ENCODE measurements at regions not wholly inside any gene's neighbourhood (a gene's known extent, or its start where the extent isn't known, plus 50 kb on each side); places are given as distances from the start of the nearest gene placed in this dataset.

GRCh38 chr7:21135437-21135836 is 292.4 kb upstream of the SP4 start:
- Histone ChIP-seq H4K20me1 (ENCODE audit: insufficient read depth, low read length) (no peaks in the 10 kb centered on the region), H3K79me1 (ENCODE audit: low read depth in 1 of 2, low read length in 2 of 2) (no peaks in the 10 kb centered on the region), H3K9me1 (ENCODE audit: insufficient read depth, low read length) (no peaks in the 10 kb centered on the region), H3K56ac (ENCODE audit: extremely low read depth, insufficient read depth, low read length) (no peak overlapping the region), H4K8ac (ENCODE audit: low read depth in 2 of 2, low read length in 2 of 2) (no peak overlapping the region), H3K27me3 (ENCODE audit: control insufficient read depth, insufficient read depth, low read length) (no peaks in the 10 kb centered on the region), H2AK5ac (ENCODE audit: low read depth, low read length) (no peak overlapping the region), H3K14ac (replicated peaks; ENCODE audit: low read depth, low read length) (no peak overlapping the region), H3K4me2 (ENCODE audit: low read depth, low read length) (no peak overlapping the region), H3K4me3 (ENCODE audit: insufficient read depth, low read depth, low read length) (no peak overlapping the region), H4K91ac (ENCODE audit: insufficient read depth, low read depth, low read length) (no peak overlapping the region), H3K18ac (ENCODE audit: low read depth, low read length) (no peak overlapping the region), H2AFZ (replicated peaks; ENCODE audit: low read length, poor library complexity) (no peak overlapping the region), H3K23ac (ENCODE audit: low read depth, low read length) (no peak overlapping the region), H3K27ac (ENCODE audit: insufficient read depth, low read length) (no peak overlapping the region), H3K9ac (ENCODE audit: low read depth, low read length) (no peak overlapping the region), H2BK5ac (ENCODE audit: low read depth, low read length, poor library complexity, severe bottlenecking) (no peak overlapping the region), H2BK15ac (ENCODE audit: low read depth, low read length) (no peak overlapping the region), H2BK20ac (ENCODE audit: low read depth, low read length) (no peak overlapping the region), H2BK120ac (ENCODE audit: low read depth, low read length) (no peak overlapping the region), H3K4me1 (ENCODE audit: control insufficient read depth, insufficient read depth, low read length) (no peaks in the 10 kb centered on the region), H3K36me3 (ENCODE audit: control insufficient read depth, insufficient read depth, low read length) (no peaks in the 10 kb centered on the region), H4K5ac (ENCODE audit: low read depth, low read length) (no peak overlapping the region), H3K9me3 (ENCODE audit: control insufficient read depth, insufficient read depth, low read length) (peaks cover 5% of the 10 kb centered on the region; the same call in 1 of the 2 replicates), H2AK9ac (replicated peaks; ENCODE audit: low read depth, low read length, poor library complexity) (no peak overlapping the region), H3K4ac (ENCODE audit: low read depth, low read length) (no peak overlapping the region)
- dilution Hi-C loops (cut with HindIII; ENCODE audit: low sequenced_read_pairs, unreplicated experiment): no loop called here
- in situ Hi-C loops (cut with MboI; ENCODE audit: low sequenced_read_pairs): no loop called here
- ChIA-PET CTCF (no interaction called here), POLR2A (ENCODE audit: unreplicated experiment) (no interaction called here)
- no peak for DNase-seq
- TF ChIP-seq RAD21 (IDR thresholded peaks at IDR 0.05; ENCODE audit: low read length): no peak
- TF ChIP-seq CEBPB (IDR thresholded peaks at IDR 0.05; ENCODE audit: low read depth, low read length): no peak
- TF ChIP-seq CTCF (conservative IDR thresholded peaks at IDR 0.05; ENCODE audit: low read depth, low read length): no peak
- no peak for TF ChIP-seq ELK1 (IDR thresholded peaks at IDR 0.05; ENCODE audit: borderline replicate concordance, low read depth, low read length)
- TF ChIP-seq MXI1 (IDR thresholded peaks at IDR 0.05; ENCODE audit: borderline replicate concordance, low read depth, low read length): no peak
- TF ChIP-seq BHLHE40 (IDR thresholded peaks at IDR 0.05; ENCODE audit: low read depth, low read length): no peak
- no CpG with 5 or more reads among the region's 2 CpGs for WGBS, 2 experiments (ENCODE audit: extremely low coverage in 2 of 2, insufficient read length in 1 of 2)
- BruUV-seq (replicated peaks): no TSS peak
- no peak for ATAC-seq (ENCODE audit: low read depth)
- intact Hi-C loops (cut with micrococcal nuclease): no loop called here
